HFFc6 (cell line): ENCODE measurements at regions not wholly inside any gene's neighbourhood (a gene's known extent, or its start where the extent isn't known, plus 50 kb on each side); places are given as distances from the start of the nearest gene placed in this dataset.
A peak's percentile ranks its signal among the peaks of the same experiment; 100 is the strongest.

Experiments
- DNase-seq: peaks from one replicate; pipeline ENCODE4 v3.0.0-alpha.2; 2018
- H3K27ac Mint-ChIP-seq: 2 replicates; pipeline ENCODE4 v1.8.0; 2020; ENCODE audit warnings: mild to moderate bottlenecking, mixed read lengths
- H3K27me3 Mint-ChIP-seq: 2 replicates; pipeline ENCODE4 v1.8.0; 2021; ENCODE audit warnings: mild to moderate bottlenecking, moderate library complexity, mixed read lengths; ENCODE audit not compliant: insufficient read depth
- H3K36me3 Mint-ChIP-seq: 2 replicates; pipeline ENCODE4 v1.8.0; 2021; ENCODE audit warnings: low read depth, mixed read lengths
- H3K4me1 Mint-ChIP-seq: 2 replicates; pipeline ENCODE4 v1.8.0; 2020; ENCODE audit warnings: low read depth, mixed read lengths
- H3K4me3 Mint-ChIP-seq: 2 replicates; pipeline ENCODE4 v1.8.0; 2020; ENCODE audit warnings: mild to moderate bottlenecking, moderate library complexity, mixed read lengths
- H3K9me3 Mint-ChIP-seq: 2 replicates; pipeline ENCODE4 v1.8.0; 2020; ENCODE audit warnings: mild to moderate bottlenecking, mixed read lengths
- TF ChIP-seq, protein P1 (sequence below): fragments of 200-600 bp; sonication (generic); IDR thresholded peaks from 2 replicates; pipeline ENCODE4 v1.5.0; 2021; ENCODE audit warnings: antibody characterized with exemption, mild to moderate bottlenecking

- H3K9me3 Mint-ChIP-seq: no peaks in the 10 kb centered on the region
- TF ChIP-seq, protein P1, sequence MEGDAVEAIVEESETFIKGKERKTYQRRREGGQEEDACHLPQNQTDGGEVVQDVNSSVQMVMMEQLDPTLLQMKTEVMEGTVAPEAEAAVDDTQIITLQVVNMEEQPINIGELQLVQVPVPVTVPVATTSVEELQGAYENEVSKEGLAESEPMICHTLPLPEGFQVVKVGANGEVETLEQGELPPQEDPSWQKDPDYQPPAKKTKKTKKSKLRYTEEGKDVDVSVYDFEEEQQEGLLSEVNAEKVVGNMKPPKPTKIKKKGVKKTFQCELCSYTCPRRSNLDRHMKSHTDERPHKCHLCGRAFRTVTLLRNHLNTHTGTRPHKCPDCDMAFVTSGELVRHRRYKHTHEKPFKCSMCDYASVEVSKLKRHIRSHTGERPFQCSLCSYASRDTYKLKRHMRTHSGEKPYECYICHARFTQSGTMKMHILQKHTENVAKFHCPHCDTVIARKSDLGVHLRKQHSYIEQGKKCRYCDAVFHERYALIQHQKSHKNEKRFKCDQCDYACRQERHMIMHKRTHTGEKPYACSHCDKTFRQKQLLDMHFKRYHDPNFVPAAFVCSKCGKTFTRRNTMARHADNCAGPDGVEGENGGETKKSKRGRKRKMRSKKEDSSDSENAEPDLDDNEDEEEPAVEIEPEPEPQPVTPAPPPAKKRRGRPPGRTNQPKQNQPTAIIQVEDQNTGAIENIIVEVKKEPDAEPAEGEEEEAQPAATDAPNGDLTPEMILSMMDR: no peak
Observed at GRCh38 chr9:126017758-126018157, 270.6 kb downstream of the PBX3 start.

GRCh38 chr9:126020836-126021235 is 273.7 kb downstream of the PBX3 start:
- Mint-ChIP-seq H3K36me3 (no peaks in the 10 kb centered on the region), H3K27ac (no peak overlapping the region), H3K4me3 (no peak overlapping the region), H3K9me3 (no peaks in the 10 kb centered on the region), H3K27me3 (peaks cover 29% of the 10 kb centered on the region), H3K4me1 (no peaks in the 10 kb centered on the region)
- DNase-seq: no peak
- TF ChIP-seq, protein P1: no peak

More at GRCh38 chr9:126017758-126018157, 270.6 kb downstream of the PBX3 start:
- Mint-ChIP-seq H3K27me3 (peaks cover 24% of the 10 kb centered on the region), H3K4me1 (no peaks in the 10 kb centered on the region), H3K27ac (no peak overlapping the region), H3K4me3 (no peak overlapping the region), H3K36me3 (no peaks in the 10 kb centered on the region)
- DNase-seq: no peak

GRCh38 chr9:126023962-126024361 is 276.8 kb downstream of the PBX3 start:
- Mint-ChIP-seq H3K4me1 (no peaks in the 10 kb centered on the region), H3K36me3 (no peaks in the 10 kb centered on the region), H3K27ac (no peak overlapping the region), H3K27me3 (peaks cover 41% of the 10 kb centered on the region), H3K4me3 (no peak overlapping the region), H3K9me3 (no peaks in the 10 kb centered on the region)
- TF ChIP-seq, protein P1: no peak
- DNase-seq: no peak

DNA sequence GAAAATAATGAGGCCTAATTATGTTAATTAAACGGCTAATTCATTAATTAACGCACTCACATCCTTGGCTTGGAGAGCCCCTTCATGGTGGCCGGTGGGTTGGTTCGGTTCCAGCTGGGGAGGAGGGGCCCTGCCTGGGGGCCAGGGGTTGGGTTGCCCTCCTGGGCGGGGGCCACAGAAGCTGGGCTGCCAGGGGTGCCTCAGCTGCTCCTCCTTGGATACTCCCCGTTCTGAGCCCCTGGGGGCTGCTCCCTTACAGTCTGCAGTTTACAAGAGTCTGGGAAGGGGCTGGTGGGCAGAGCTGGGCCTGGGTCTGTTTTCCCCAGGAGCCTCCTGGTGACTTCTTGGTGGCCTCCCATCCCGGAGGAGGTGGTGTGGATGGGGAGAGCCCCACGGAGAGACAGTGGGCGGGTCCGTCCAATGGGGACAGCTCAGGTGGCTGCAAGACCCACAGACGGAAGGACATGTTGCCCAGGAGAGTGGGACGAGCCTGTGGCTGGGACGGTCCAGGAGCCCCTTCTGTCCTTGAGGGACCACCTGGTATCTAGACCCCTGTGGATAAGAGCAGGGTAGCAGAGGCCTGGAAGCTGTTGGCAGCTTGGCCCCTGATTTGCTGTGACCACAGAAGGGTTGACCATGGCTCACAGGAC is 277.5 kb downstream of the PBX3 start:
- DNase-seq: no peak
- H3K27me3 Mint-ChIP-seq: peaks cover 41% of the 10 kb centered on the region
- H3K4me3 Mint-ChIP-seq: no peak overlapping the region
- H3K9me3 Mint-ChIP-seq: no peaks in the 10 kb centered on the region
- no peaks in the 10 kb centered on the region for H3K36me3 Mint-ChIP-seq
- H3K27ac Mint-ChIP-seq: no peak overlapping the region
- no peaks in the 10 kb centered on the region for H3K4me1 Mint-ChIP-seq
- TF ChIP-seq, protein P1: no peak

GRCh38 chr9:126025991-126026390 is 278.8 kb downstream of the PBX3 start:
- H3K27ac Mint-ChIP-seq: no peak overlapping the region
- H3K4me1 Mint-ChIP-seq: no peaks in the 10 kb centered on the region
- peaks cover 43% of the 10 kb centered on the region for H3K27me3 Mint-ChIP-seq
- TF ChIP-seq, protein P1: no peak
- no peak for DNase-seq
- H3K4me3 Mint-ChIP-seq: peak overlapping the region; percentile 5; the same call in 1 of the 2 replicates
- no peaks in the 10 kb centered on the region for H3K36me3 Mint-ChIP-seq
- no peaks in the 10 kb centered on the region for H3K9me3 Mint-ChIP-seq

GRCh38 chr9:126027566-126027965 is 280.4 kb downstream of the PBX3 start:
- H3K9me3 Mint-ChIP-seq: no peaks in the 10 kb centered on the region
- no peak overlapping the region for H3K4me3 Mint-ChIP-seq
- no peak overlapping the region for H3K27ac Mint-ChIP-seq
- TF ChIP-seq, protein P1: no peak
- H3K4me1 Mint-ChIP-seq: no peaks in the 10 kb centered on the region
- DNase-seq: no peak
- H3K27me3 Mint-ChIP-seq: peaks cover 40% of the 10 kb centered on the region
- H3K36me3 Mint-ChIP-seq: no peaks in the 10 kb centered on the region
